ENCODE measurements at regions not wholly inside any gene's neighbourhood (a gene's known extent, or its start where the extent isn't known, plus 50 kb on each side); places are given as distances from the start of the nearest gene placed in this dataset.

DNA sequence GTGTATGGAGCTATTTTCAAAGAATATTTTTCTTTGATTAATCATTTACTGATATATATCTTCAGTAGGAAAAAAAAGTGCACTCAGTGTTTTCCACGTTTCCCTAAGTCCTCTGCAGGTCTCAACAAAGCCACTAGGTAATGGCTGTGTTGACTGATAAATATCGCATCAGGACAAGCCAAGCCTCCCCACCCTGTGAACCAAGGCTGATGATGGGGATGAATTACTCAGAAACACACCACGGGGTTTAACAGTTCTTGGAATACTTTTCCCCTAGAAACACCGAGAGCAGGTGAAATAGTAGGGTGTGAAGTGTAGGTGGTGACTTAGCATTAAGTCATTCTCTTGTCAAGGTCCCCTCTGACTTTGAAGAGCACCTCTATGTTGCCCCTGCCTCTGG lies 423.5 kb upstream of the IGFBP3 start:
- Histone ChIP-seq H3K4me1 (no peaks in the 10 kb centered on the region), H3K4me3 (no peak overlapping the region), H3K9me3 (peaks cover 0 to 3% (median 0%) of the 10 kb centered on the region in 11 donors), H3K36me3 (no peaks in the 10 kb centered on the region), H3K27me3 (no peaks in the 10 kb centered on the region), H3K27ac (no peak overlapping the region)
- intact Hi-C loops (cut with DNase I) = no loop called here
- 92 to 98% methylated on average over 4 of the region's 4 CpGs for WGBS, 2 donors
- no peak for ATAC-seq
- TF ChIP-seq CTCF (IDR thresholded peaks at IDR 0.05) = no peak
- no peak for DNase-seq

- H3K4me1 ChIP-seq = no peaks in the 10 kb centered on the region
- intact Hi-C loops (cut with DNase I) = no loop called here
- H3K27me3 ChIP-seq = no peaks in the 10 kb centered on the region
- no peak overlapping the region for H3K4me3 ChIP-seq
- ATAC-seq (no peak), DNase-seq (no peak)
- no peaks in the 10 kb centered on the region for H3K36me3 ChIP-seq
- no peak for TF ChIP-seq CTCF (IDR thresholded peaks at IDR 0.05)
- H3K27ac ChIP-seq = no peak overlapping the region
- WGBS, 2 donors = 96 to 100% methylated on average over 1 of the region's 1 CpG
- H3K9me3 ChIP-seq = peaks cover 0 to 3% (median 0%) of the 10 kb centered on the region in 11 donors
Observed at GRCh38 chr7:46343802-46344201, 422.7 kb upstream of the IGFBP3 start.

- 84 to 85% methylated on average over 4 of the region's 4 CpGs for WGBS, 2 donors
- DNase-seq = no peak
- no peak overlapping the region for H3K4me3 ChIP-seq
- no peak for TF ChIP-seq CTCF (IDR thresholded peaks at IDR 0.05)
- intact Hi-C loops (cut with DNase I) = no loop called here
- no peaks in the 10 kb centered on the region for H3K27me3 ChIP-seq
- H3K27ac ChIP-seq = no peak overlapping the region
- no peaks in the 10 kb centered on the region for H3K36me3 ChIP-seq
- H3K4me1 ChIP-seq = no peaks in the 10 kb centered on the region
- H3K9me3 ChIP-seq = no peaks in the 10 kb centered on the region
- ATAC-seq = no peak
Observed at GRCh38 chr7:46322937-46323336, 401.9 kb upstream of the IGFBP3 start.

DNA sequence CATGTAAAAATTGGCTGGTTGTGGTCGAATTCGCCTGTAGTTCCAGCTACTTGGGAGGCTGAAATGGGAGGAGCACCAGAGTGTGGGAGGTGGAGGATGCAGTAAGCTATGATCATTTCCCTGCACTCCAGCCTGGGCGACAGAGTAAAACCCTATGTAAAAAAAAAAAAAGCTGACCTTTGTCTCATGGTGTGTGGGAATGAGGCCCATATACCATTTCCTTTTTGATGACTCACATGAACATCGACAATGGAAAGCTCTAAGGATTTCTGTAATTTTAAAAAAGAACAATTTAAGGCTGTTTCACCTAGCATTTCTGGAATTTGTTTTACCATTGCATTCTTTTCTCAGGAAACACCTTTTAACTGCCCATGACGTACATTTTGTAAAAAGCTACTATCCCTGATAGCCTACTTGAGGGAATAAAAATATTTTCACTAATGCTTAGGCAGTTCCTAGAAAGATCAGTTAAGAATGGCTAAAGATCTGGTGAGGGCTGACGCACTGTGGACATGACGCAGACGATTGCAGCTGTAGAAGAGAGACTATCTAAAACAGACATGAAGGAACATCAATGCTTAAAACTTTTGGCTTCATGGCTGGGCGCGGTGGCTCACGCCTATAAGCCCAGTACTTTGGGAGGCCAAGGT lies 400.6 kb upstream of the IGFBP3 start:
- ATAC-seq = peak in 3 of 8 donors; percentile 59 to 87 (median 73)
- Histone ChIP-seq H3K27me3 (no peaks in the 10 kb centered on the region), H3K27ac (peak overlapping the region in 3 of 10 donors; percentile 39 to 48 (median 41)), H3K4me3 (no peak overlapping the region), H3K9me3 (no peaks in the 10 kb centered on the region), H3K36me3 (no peaks in the 10 kb centered on the region), H3K4me1 (no peaks in the 10 kb centered on the region)
- 72 to 75% methylated on average over 11 of the region's 11 CpGs for WGBS, 2 donors
- no peak for DNase-seq
- intact Hi-C loops (cut with DNase I) = no loop called here
- no peak for TF ChIP-seq CTCF (IDR thresholded peaks at IDR 0.05)
